ENCODE measurements at regions not wholly inside any gene's neighbourhood (a gene's known extent, or its start where the extent isn't known, plus 50 kb on each side); places are given as distances from the start of the nearest gene placed in this dataset.

- H3K9me3 ChIP-seq: no peaks in the 10 kb centered on the region
- no peak overlapping the region for H3K27ac ChIP-seq
- H3K4me1 ChIP-seq: no peaks in the 10 kb centered on the region
- H3K36me3 ChIP-seq: no peaks in the 10 kb centered on the region
- TF ChIP-seq POLR2AphosphoS5 (IDR thresholded peaks at IDR 0.05) (no peak), CTCF (IDR thresholded peaks at IDR 0.05) (no peak), POLR2A (IDR thresholded peaks at IDR 0.05) (no peak), EP300 (IDR thresholded peaks at IDR 0.05) (no peak)
- WGBS: 77% methylated on average over 3 of the region's 3 CpGs
- no peak overlapping the region for H3K4me3 ChIP-seq
- no peaks in the 10 kb centered on the region for H3K27me3 ChIP-seq
- DNase-seq (ENCODE audit: low spot score in 2 of 2): no peak
Measured at GRCh38 chr2:82852787-82853186, 1606.3 kb downstream of the SUCLG1 start.

- 88% methylated on average over 10 of the region's 10 CpGs for WGBS
- DNase-seq (ENCODE audit: low spot score in 2 of 2): no peak
Measured at GRCh38 chr2:82848285-82848684, 1610.8 kb downstream of the SUCLG1 start.

GRCh38 chr2:82839036-82839435, 1620.0 kb downstream of the SUCLG1 start:
- WGBS: 90% methylated on average over 4 of the region's 4 CpGs
- Histone ChIP-seq H3K9me3 (no peaks in the 10 kb centered on the region), H3K4me1 (no peaks in the 10 kb centered on the region), H3K36me3 (no peaks in the 10 kb centered on the region), H3K27ac (no peak overlapping the region), H3K4me3 (no peak overlapping the region), H3K27me3 (no peaks in the 10 kb centered on the region)
- TF ChIP-seq POLR2A (IDR thresholded peaks at IDR 0.05): no peak
- TF ChIP-seq EP300 (IDR thresholded peaks at IDR 0.05): no peak
- TF ChIP-seq POLR2AphosphoS5 (IDR thresholded peaks at IDR 0.05): no peak
- TF ChIP-seq CTCF (IDR thresholded peaks at IDR 0.05): no peak
- DNase-seq (ENCODE audit: low spot score in 2 of 2): no peak

More at GRCh38 chr2:82848285-82848684, 1610.8 kb downstream of the SUCLG1 start:
- TF ChIP-seq EP300 (IDR thresholded peaks at IDR 0.05): no peak
- TF ChIP-seq CTCF (IDR thresholded peaks at IDR 0.05): no peak
- Histone ChIP-seq H3K27me3 (no peaks in the 10 kb centered on the region), H3K36me3 (no peaks in the 10 kb centered on the region), H3K4me3 (no peak overlapping the region), H3K4me1 (no peaks in the 10 kb centered on the region), H3K27ac (no peak overlapping the region), H3K9me3 (no peaks in the 10 kb centered on the region)

- H3K27me3 ChIP-seq: no peaks in the 10 kb centered on the region
- 85% methylated on average over 3 of the region's 3 CpGs for WGBS
- H3K27ac ChIP-seq: no peak overlapping the region
- no peak overlapping the region for H3K4me3 ChIP-seq
- H3K9me3 ChIP-seq: no peaks in the 10 kb centered on the region
- TF ChIP-seq POLR2AphosphoS5 (IDR thresholded peaks at IDR 0.05): no peak
- no peak for TF ChIP-seq EP300 (IDR thresholded peaks at IDR 0.05)
- no peak for DNase-seq (ENCODE audit: low spot score in 2 of 2)
- no peaks in the 10 kb centered on the region for H3K4me1 ChIP-seq
- H3K36me3 ChIP-seq: no peaks in the 10 kb centered on the region
Measured at GRCh38 chr2:82837588-82838304, 1621.3 kb downstream of the SUCLG1 start.

GRCh38 chr2:82834893-82835292, 1624.2 kb downstream of the SUCLG1 start:
- Histone ChIP-seq H3K27ac (no peak overlapping the region), H3K27me3 (no peaks in the 10 kb centered on the region), H3K36me3 (no peaks in the 10 kb centered on the region), H3K9me3 (no peaks in the 10 kb centered on the region), H3K4me3 (no peak overlapping the region), H3K4me1 (no peaks in the 10 kb centered on the region)
- no peak for DNase-seq (ENCODE audit: low spot score in 2 of 2)
- TF ChIP-seq POLR2AphosphoS5 (IDR thresholded peaks at IDR 0.05) (no peak), POLR2A (IDR thresholded peaks at IDR 0.05) (no peak)
- WGBS: 77% methylated on average over 1 of the region's 1 CpG

- Histone ChIP-seq H3K4me3 (no peak overlapping the region), H3K27me3 (no peaks in the 10 kb centered on the region), H3K27ac (no peak overlapping the region), H3K36me3 (no peaks in the 10 kb centered on the region), H3K9me3 (no peaks in the 10 kb centered on the region), H3K4me1 (no peaks in the 10 kb centered on the region)
- DNase-seq (ENCODE audit: low spot score in 2 of 2): no peak
- no peak for TF ChIP-seq CTCF (IDR thresholded peaks at IDR 0.05)
- TF ChIP-seq POLR2A (IDR thresholded peaks at IDR 0.05): no peak
- TF ChIP-seq EP300 (IDR thresholded peaks at IDR 0.05): no peak
- TF ChIP-seq POLR2AphosphoS5 (IDR thresholded peaks at IDR 0.05): no peak
- WGBS: 91% methylated on average over 2 of the region's 2 CpGs
Measured at GRCh38 chr2:82827426-82827825, 1631.7 kb downstream of the SUCLG1 start.
